Natural killer cell (primary cell): ENCODE measurements at regions not wholly inside any gene's neighbourhood (a gene's known extent, or its start where the extent isn't known, plus 50 kb on each side); places are given as distances from the start of the nearest gene placed in this dataset.

Experiments used
- ATAC-seq, 3 donors: fragments of 150-1000 bp in 2 of 3; fragments of 200-7000 bp in 1 of 3; cut with Tn5 transposase; 1 replicate in 1 of 3; 2 replicates in 2 of 3; pipeline ENCODE4 v1.10.0; 2021; ENCODE audit warnings: mild to moderate bottlenecking in 2 of 3, moderate library complexity in 2 of 3
- DNase-seq, 2 donors: peaks; one replicate each; pipeline versions ENCODE4 v3.0.0 to v3.0.0-alpha.2; 2013 to 2021; ENCODE audit warnings: mixed read lengths in 1 of 2
- H3K27ac ChIP-seq: one replicate; pipeline ENCODE4 v1.5.1; 2013; ENCODE audit warnings: mild to moderate bottlenecking, low read length
- H3K27me3 ChIP-seq: one replicate; pipeline ENCODE4 v1.6.1; 2013; ENCODE audit warnings: low read length; ENCODE audit not compliant: control insufficient read depth, insufficient read depth
- H3K36me3 ChIP-seq: one replicate; pipeline ENCODE4 v1.6.1; 2013; ENCODE audit warnings: low read length; ENCODE audit not compliant: control insufficient read depth, insufficient read depth
- H3K4me1 ChIP-seq: one replicate; pipeline ENCODE4 v1.6.1; 2013; ENCODE audit warnings: low read length; ENCODE audit not compliant: control insufficient read depth, insufficient read depth
- H3K4me3 ChIP-seq: one replicate; pipeline ENCODE4 v1.5.1; 2013; ENCODE audit warnings: low read length
- H3K9me3 ChIP-seq: one replicate; pipeline ENCODE4 v1.6.1; 2013; ENCODE audit warnings: low read length; ENCODE audit not compliant: control insufficient read depth, insufficient read depth
- H3K27ac Mint-ChIP-seq, 2 donors: one replicate each; pipeline ENCODE4 v1.8.0; 2022; ENCODE audit warnings: mild to moderate bottlenecking in 2 of 2, mixed read lengths in 2 of 2, moderate library complexity in 1 of 2
- H3K27me3 Mint-ChIP-seq, 2 donors: one replicate each; pipeline ENCODE4 v1.8.0; 2022; ENCODE audit warnings: low read depth in 2 of 2, mixed read lengths in 2 of 2
- H3K36me3 Mint-ChIP-seq: one replicate; pipeline ENCODE4 v1.8.0; 2022; ENCODE audit warnings: mixed read lengths
- H3K4me1 Mint-ChIP-seq, 2 donors: one replicate each; pipeline ENCODE4 v1.8.0; 2022; ENCODE audit warnings: mixed read lengths in 2 of 2
- H3K4me3 Mint-ChIP-seq: one replicate; pipeline ENCODE4 v1.8.0; 2022; ENCODE audit warnings: mild to moderate bottlenecking, moderate library complexity, mixed read lengths
- H3K9me3 Mint-ChIP-seq, 2 donors: one replicate each; pipeline ENCODE4 v1.8.0; 2022; ENCODE audit warnings: mixed read lengths in 2 of 2
- CTCF ChIP-seq: fragments of 200-600 bp; IDR thresholded peaks from one replicate; pipeline ENCODE4 v1.8.0; 2022; ENCODE audit warnings: antibody characterized with exemption
- WGBS: methylation state at CpG from one replicate; pipeline ENCODE4 v1.1.7; 2013; ENCODE audit warnings: missing lambda C conversion rate; ENCODE audit not compliant: insufficient coverage; 5-methylcytosine and 5-hydroxymethylcytosine counted together
- intact Hi-C: fragments of 100-400 bp; cut with micrococcal nuclease; formaldehyde crosslinking; loops from one replicate; pipeline ENCODE4 v1.14.2; 2022

DNA sequence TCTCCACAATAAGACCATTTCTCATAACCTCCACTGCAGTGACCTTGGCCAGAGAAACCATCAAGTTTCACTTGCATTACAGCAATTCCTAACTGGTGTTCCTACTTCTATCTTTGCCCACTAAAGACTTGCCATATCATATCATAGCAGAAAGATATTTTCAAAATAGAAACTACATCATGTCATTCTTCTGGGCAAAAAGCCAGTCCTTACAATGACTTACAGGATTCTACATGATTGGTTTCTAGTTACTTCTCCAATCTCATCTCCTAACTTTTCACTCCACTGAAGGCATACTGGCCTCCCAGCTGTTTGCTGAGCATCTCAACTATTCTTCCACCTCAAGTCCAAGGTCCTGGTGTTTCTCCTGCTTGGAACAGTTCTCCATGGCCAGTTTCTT is 151.4 kb downstream of the HNMT start:
- Mint-ChIP-seq H3K27me3 (no peaks in the 10 kb centered on the region), H3K9me3 (peaks cover 4 to 12% of the 10 kb centered on the region in 2 donors), H3K27ac (no peak overlapping the region), H3K36me3 (no peaks in the 10 kb centered on the region), H3K4me1 (no peaks in the 10 kb centered on the region), H3K4me3 (no peak overlapping the region)
- Histone ChIP-seq H3K9me3 (no peaks in the 10 kb centered on the region), H3K27me3 (no peaks in the 10 kb centered on the region), H3K4me3 (no peak overlapping the region), H3K27ac (no peak overlapping the region), H3K36me3 (no peaks in the 10 kb centered on the region), H3K4me1 (no peaks in the 10 kb centered on the region)
- intact Hi-C loops: no loop called here
- ATAC-seq (no peak), DNase-seq (no peak)
- no peak for TF ChIP-seq CTCF

- no peaks in the 10 kb centered on the region for H3K36me3 Mint-ChIP-seq
- peaks cover 2 to 9% of the 10 kb centered on the region in 2 donors for H3K9me3 Mint-ChIP-seq
- no peak overlapping the region for H3K4me3 Mint-ChIP-seq
- no peaks in the 10 kb centered on the region for H3K4me1 Mint-ChIP-seq
- no peaks in the 10 kb centered on the region for H3K27me3 Mint-ChIP-seq
- whole genome bisulfite sequencing: 96% methylated on average over 3 of the region's 4 CpGs
- no peak for TF ChIP-seq CTCF
- H3K27ac ChIP-seq: no peak overlapping the region
- ATAC-seq: no peak
- H3K36me3 ChIP-seq: no peaks in the 10 kb centered on the region
- no peaks in the 10 kb centered on the region for H3K27me3 ChIP-seq
- intact Hi-C loops: no loop called here
- H3K9me3 ChIP-seq: no peaks in the 10 kb centered on the region
- H3K4me3 ChIP-seq: no peak overlapping the region
- DNase-seq: no peak
- H3K27ac Mint-ChIP-seq: no peak overlapping the region
- no peaks in the 10 kb centered on the region for H3K4me1 ChIP-seq
Observed at GRCh38 chr2:138116456-138116855, 152.2 kb downstream of the HNMT start.

DNA sequence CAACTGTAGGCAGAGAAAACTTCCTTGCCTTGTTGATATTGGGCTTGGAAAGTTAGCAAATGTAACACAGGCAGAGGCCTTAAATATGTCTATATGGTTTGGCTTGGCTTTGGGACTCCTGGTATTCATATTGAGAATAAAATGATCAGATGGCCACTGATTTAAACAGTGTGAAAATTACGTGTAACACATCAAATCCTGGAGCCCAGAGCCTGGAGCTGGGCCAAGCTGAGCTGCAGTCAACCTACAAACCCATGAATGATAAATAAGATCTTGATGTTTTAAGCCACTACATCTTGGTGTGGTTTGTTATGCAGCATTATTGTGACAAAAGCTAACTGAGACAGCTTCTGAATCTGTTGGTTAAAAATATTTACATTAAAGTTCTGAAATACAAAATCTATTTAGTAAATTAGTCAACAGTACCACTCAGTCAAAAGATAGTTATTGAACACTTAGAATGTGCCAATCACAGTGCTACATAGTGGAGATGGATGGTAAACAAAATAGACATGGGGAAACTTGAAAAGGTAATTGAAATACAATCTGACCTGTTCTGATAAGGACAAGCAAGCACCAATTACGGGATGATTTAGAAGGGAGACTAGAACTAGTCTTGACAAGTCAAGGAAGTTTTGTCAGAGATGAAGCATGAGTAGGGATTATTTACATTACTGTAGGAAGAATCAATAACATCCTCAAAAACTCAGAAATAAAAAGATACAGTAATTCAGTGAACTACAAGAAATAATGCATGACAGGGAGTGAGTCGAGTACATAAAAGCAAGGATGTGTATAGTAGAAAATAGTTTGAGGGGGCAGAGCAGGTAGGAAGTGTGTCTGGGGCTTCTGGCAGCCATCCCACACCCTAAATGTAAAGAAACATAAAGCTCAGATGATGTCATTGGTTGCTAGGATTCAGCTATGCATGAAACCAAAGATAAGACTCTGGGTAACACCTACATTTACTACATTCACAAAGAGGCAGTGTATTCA is 157.7 kb downstream of the HNMT start:
- no peaks in the 10 kb centered on the region for H3K4me1 Mint-ChIP-seq
- DNase-seq (no peak), ATAC-seq (no peak)
- Histone ChIP-seq H3K9me3 (no peaks in the 10 kb centered on the region), H3K4me1 (no peaks in the 10 kb centered on the region), H3K4me3 (no peak overlapping the region), H3K27me3 (no peaks in the 10 kb centered on the region), H3K27ac (no peak overlapping the region), H3K36me3 (no peaks in the 10 kb centered on the region)
- 60% methylated on average over 3 of the region's 3 CpGs for WGBS
- intact Hi-C loops: no loop called here
- H3K36me3 Mint-ChIP-seq: no peaks in the 10 kb centered on the region
- H3K9me3 Mint-ChIP-seq: peaks cover 0 to 2% of the 10 kb centered on the region in 2 donors
- H3K27ac Mint-ChIP-seq: no peak overlapping the region
- TF ChIP-seq CTCF: no peak
- H3K27me3 Mint-ChIP-seq: no peaks in the 10 kb centered on the region
- H3K4me3 Mint-ChIP-seq: no peak overlapping the region
